Stimulated activated CD8-positive, alpha-beta memory T cell treated with anti-CD3 and anti-CD28 coated beads, Interleukin-2, amount 100 ng/mL, for 48 hours (primary cell): ENCODE measurements at regions not wholly inside any gene's neighbourhood (a gene's known extent, or its start where the extent isn't known, plus 50 kb on each side); places are given as distances from the start of the nearest gene placed in this dataset.

Source experiments
- DNase-seq, 2 donors: peaks; one replicate each; pipeline ENCODE4 v3.0.0-alpha.2; 2020; ENCODE audit warnings: low read depth in 2 of 2

- no peak for DNase-seq
These were observed 344.3 kb upstream of the ARRDC3 start for GRCh38 chr5:91727463-91727862.

- DNase-seq, result no peak
These were observed 339.8 kb upstream of the ARRDC3 start for GRCh38 chr5:91722736-91723467.

GRCh38 chr5:91712718-91713117, 329.6 kb upstream of the ARRDC3 start:
- no peak for DNase-seq

- no peak for DNase-seq
These were observed 324.4 kb upstream of the ARRDC3 start for GRCh38 chr5:91707521-91707841.

GRCh38 chr5:91706785-91707520, 323.8 kb upstream of the ARRDC3 start:
- DNase-seq, result no peak

GRCh38 chr5:91703128-91703527, 320.0 kb upstream of the ARRDC3 start:
- DNase-seq, result no peak

GRCh38 chr5:91699429-91699828, 316.3 kb upstream of the ARRDC3 start:
- no peak for DNase-seq

- no peak for DNase-seq
These were observed 308.5 kb upstream of the ARRDC3 start for GRCh38 chr5:91691592-91691991.

GRCh38 chr5:91690921-91691320, 307.8 kb upstream of the ARRDC3 start:
- no peak for DNase-seq

- no peak for DNase-seq
These were observed 304.3 kb upstream of the ARRDC3 start for GRCh38 chr5:91687430-91687829.

GRCh38 chr5:91684625-91685024, 301.5 kb upstream of the ARRDC3 start:
- no peak for DNase-seq

GRCh38 chr5:91670563-91670962, 287.4 kb upstream of the ARRDC3 start:
- no peak for DNase-seq

- no peak for DNase-seq
These were observed 287.0 kb upstream of the ARRDC3 start for GRCh38 chr5:91670122-91670521.

GRCh38 chr5:91668261-91668660, 285.1 kb upstream of the ARRDC3 start:
- DNase-seq, result no peak

- no peak for DNase-seq
These were observed 269.6 kb upstream of the ARRDC3 start for GRCh38 chr5:91652678-91653077.

GRCh38 chr5:91651704-91652103, 268.6 kb upstream of the ARRDC3 start:
- no peak for DNase-seq

- DNase-seq, result no peak
These were observed 262.2 kb upstream of the ARRDC3 start for GRCh38 chr5:91645347-91645746.

GRCh38 chr5:91643797-91644196, 260.7 kb upstream of the ARRDC3 start:
- no peak for DNase-seq

GRCh38 chr5:91642581-91642980, 259.5 kb upstream of the ARRDC3 start:
- DNase-seq, result no peak

GRCh38 chr5:91641730-91642350, 258.7 kb upstream of the ARRDC3 start:
- DNase-seq, result no peak

- DNase-seq, result no peak
These were observed 256.6 kb upstream of the ARRDC3 start for GRCh38 chr5:91639744-91640143.

- DNase-seq, result no peak
These were observed 254.9 kb upstream of the ARRDC3 start for GRCh38 chr5:91638010-91638409.
